Heart right ventricle (tissue), 16 donors: ENCODE measurements at regions not wholly inside any gene's neighbourhood (a gene's known extent, or its start where the extent isn't known, plus 50 kb on each side); places are given as distances from the start of the nearest gene placed in this dataset.

ENCODE experiments used
- ATAC-seq, 8 donors: fragments of 200-7000 bp; cut with Tn5 transposase; one replicate each; pipeline ENCODE4 v1.9.1; 2020; ENCODE audit warnings: mild to moderate bottlenecking in 8 of 8, moderate library complexity in 8 of 8, moderate number of reproducible peaks in 1 of 8
- DNase-seq, 2 donors: peaks; one replicate each; pipeline ENCODE4 v3.0.0-alpha.2; 2020
- H3K27ac ChIP-seq, 10 donors: fragments of 200-600 bp; sonication (generic) in 2 of 10; one replicate each; pipeline versions ENCODE4 v1.5.0 to v1.8.0; 2020 to 2022; ENCODE audit warnings: mild to moderate bottlenecking in 3 of 10
- H3K27me3 ChIP-seq, 7 donors: fragments of 200-600 bp; one replicate each; pipeline ENCODE4 v1.8.0; 2021 to 2022; ENCODE audit warnings: mild to moderate bottlenecking in 2 of 7
- H3K36me3 ChIP-seq, 9 donors: fragments of 200-600 bp; sonication (generic) in 1 of 9; one replicate each; pipeline versions ENCODE4 v1.5.0 to v1.8.0; 2020 to 2022; ENCODE audit warnings: mild to moderate bottlenecking in 2 of 9
- H3K4me1 ChIP-seq, 9 donors: fragments of 200-600 bp; sonication (generic) in 1 of 9; one replicate each; pipeline versions ENCODE4 v1.5.0 to v1.8.0; 2020 to 2022; ENCODE audit warnings: mild to moderate bottlenecking in 4 of 9
- H3K4me3 ChIP-seq, 10 donors: fragments of 200-600 bp; sonication (generic) in 2 of 10; one replicate each; pipeline versions ENCODE4 v1.5.0 to v1.8.0; 2020 to 2022; ENCODE audit warnings: mild to moderate bottlenecking in 7 of 10, moderate library complexity in 2 of 10
- H3K9me3 ChIP-seq, 11 donors: fragments of 200-600 bp in 10 of 11; sonication (generic) in 2 of 11; one replicate each; pipeline versions ENCODE4 v1.5.0 to v1.8.0; 2013 to 2022; ENCODE audit warnings: mild to moderate bottlenecking in 2 of 11, control low read depth in 1 of 11, moderate library complexity in 1 of 11
- CTCF ChIP-seq, 9 donors: fragments of 200-600 bp; sonication (generic) in 2 of 9; IDR thresholded peaks; one replicate each; pipeline versions ENCODE4 v1.5.0 to v1.8.0; 2021 to 2022; ENCODE audit warnings: antibody characterized with exemption in 9 of 9, mild to moderate bottlenecking in 5 of 9, moderate library complexity in 1 of 9
- WGBS, 2 donors: extraction: QIAGEN DNeasy Blood & Tissue Kit; methylation state at CpG; one replicate each; pipeline ENCODE4 v1.1.7; 2013; ENCODE audit warnings: inconsistent platforms in 1 of 2; 5-methylcytosine and 5-hydroxymethylcytosine counted together
- intact Hi-C, 10 donors: fragments of 100-400 bp; cut with DNase I; formaldehyde crosslinking; loops; one replicate each; pipeline versions ENCODE4 v1.11.1 to v1.14.2; 2022
- donor health status: Arrhythmogenic right ventricular cardiomyopathy.
- donor health status: ischemic (EF 13 %, LVEDD 7.1; RV severe dilation, severe dysfunction).
- donor health status: healthy with polysubstance abuse.
- donor health status: DM: no; HTN: yes; CAD: no.
- donor health status: DM: no; HTN: no; CAD: no.
- donor health status: ischemic (EF 25% LVEDD 6.9; RV normal size, moderate dysfunction).
- donor health status: ischemic (EF 25% LVEDD 5.7; RV mildly dilated, moderate dysfunction).
- donor health status: healthy.
- donor health status: DM: yes; HTN: yes; CAD: no.
- donor health status: Ischemic cardiomyopathy.
- donor health status: ischemic (EF 35%, LVEDD 5.7; RV mildly dilated, moderate dysfunction).
- donor health status: nonischemic (EF 11% LVEDD 7.7; RV severe dilation, severe dysfunction).
- donor health status: DM: yes; HTN: yes; CAD: no.
- donor health status: PGD.
- donor health status: ischemic (EF 29% LVEDD 5.4; RV normal size, mild dysfunction).
- donor health status: nonischemic (EF 23%, LVEDD 6.1; RV moderate dilation, normal function).

DNA sequence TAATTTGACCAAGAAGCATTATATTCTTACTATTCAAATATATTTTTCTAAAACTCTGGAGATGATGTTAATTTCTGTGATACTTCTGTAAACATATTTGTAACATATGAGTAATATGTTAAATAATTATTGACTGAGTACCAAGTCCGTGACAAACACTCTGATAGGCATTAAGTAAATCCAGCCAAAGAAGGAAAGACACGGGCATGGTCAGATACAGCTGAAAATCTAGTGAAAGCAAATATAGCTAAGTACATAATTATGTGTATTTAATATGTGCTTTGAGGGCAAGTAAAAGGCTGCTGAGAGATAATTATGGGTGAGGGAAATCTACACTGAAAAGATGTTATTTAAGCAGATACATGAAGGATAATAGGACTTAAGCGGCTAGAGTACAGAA, 1263.6 kb upstream of the ADGRL3 start:
- intact Hi-C loops = no loop called here

DNA sequence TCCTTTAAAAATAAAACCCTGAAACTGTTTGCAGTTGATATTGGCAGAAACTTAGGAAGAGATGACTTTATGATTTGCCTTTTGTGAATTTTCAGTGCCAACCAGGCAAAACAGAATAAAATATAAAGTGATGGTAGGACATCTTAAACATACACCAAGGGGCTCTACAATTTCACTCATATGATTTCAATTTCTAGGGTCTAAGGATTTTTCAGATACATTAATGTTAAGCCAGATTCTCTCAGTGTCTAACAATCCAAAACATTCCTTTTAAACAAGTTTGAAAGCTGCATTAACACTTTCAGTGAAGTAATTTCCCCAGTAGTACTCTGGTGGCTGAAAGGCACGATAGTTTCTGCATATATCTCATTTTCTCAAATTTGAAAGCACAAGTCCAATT, 1262.0 kb upstream of the ADGRL3 start:
- Histone ChIP-seq H3K27me3 (no peaks in the 10 kb centered on the region), H3K9me3 (peaks cover 0 to 4% (median 0%) of the 10 kb centered on the region in 11 donors), H3K27ac (no peak overlapping the region), H3K4me1 (no peaks in the 10 kb centered on the region), H3K4me3 (no peak overlapping the region), H3K36me3 (no peaks in the 10 kb centered on the region)
- DNase-seq (no peak), ATAC-seq (no peak)
- no peak for TF ChIP-seq CTCF (IDR thresholded peaks at IDR 0.05)
- intact Hi-C loops = no loop called here
- WGBS, 2 donors = 69 to 71% methylated on average over 1 of the region's 1 CpG

More for the DNA sequence above, 1263.6 kb upstream of the ADGRL3 start:
- Histone ChIP-seq H3K4me1 (no peaks in the 10 kb centered on the region), H3K9me3 (peaks cover 0 to 4% (median 0%) of the 10 kb centered on the region in 11 donors), H3K36me3 (no peaks in the 10 kb centered on the region), H3K27ac (no peak overlapping the region), H3K27me3 (no peaks in the 10 kb centered on the region), H3K4me3 (no peak overlapping the region)
- DNase-seq = no peak
- no peak for ATAC-seq
- WGBS, 2 donors = 78 to 86% methylated on average over 3 of the region's 3 CpGs
- TF ChIP-seq CTCF (IDR thresholded peaks at IDR 0.05) = no peak

DNA sequence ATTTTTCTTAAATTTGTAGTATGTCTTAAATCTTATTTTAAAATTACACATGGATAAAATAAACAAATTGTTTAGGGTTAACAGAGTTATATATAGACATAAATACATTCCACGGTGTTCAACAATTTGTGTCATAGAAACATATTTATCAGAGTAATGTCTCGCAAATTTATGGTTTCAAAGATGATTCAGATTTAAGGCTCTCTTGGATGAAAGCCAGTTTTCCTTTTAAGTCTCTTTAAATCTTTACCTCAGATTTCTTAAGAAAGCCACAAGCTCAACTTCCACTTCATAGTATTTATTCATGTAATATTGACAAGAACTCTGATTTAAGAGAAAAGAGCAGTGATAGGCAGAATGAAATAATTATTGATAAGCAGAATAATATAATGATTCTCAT, 1254.8 kb upstream of the ADGRL3 start:
- Histone ChIP-seq H3K27me3 (no peaks in the 10 kb centered on the region), H3K4me1 (no peaks in the 10 kb centered on the region), H3K27ac (no peak overlapping the region), H3K4me3 (no peak overlapping the region), H3K36me3 (no peaks in the 10 kb centered on the region), H3K9me3 (peaks cover 0 to 3% (median 0%) of the 10 kb centered on the region in 11 donors)
- TF ChIP-seq CTCF (IDR thresholded peaks at IDR 0.05) = no peak
- WGBS, 2 donors = 72 to 85% methylated on average over 2 of the region's 2 CpGs
- ATAC-seq = no peak
- intact Hi-C loops = no loop called here
- no peak for DNase-seq

DNA sequence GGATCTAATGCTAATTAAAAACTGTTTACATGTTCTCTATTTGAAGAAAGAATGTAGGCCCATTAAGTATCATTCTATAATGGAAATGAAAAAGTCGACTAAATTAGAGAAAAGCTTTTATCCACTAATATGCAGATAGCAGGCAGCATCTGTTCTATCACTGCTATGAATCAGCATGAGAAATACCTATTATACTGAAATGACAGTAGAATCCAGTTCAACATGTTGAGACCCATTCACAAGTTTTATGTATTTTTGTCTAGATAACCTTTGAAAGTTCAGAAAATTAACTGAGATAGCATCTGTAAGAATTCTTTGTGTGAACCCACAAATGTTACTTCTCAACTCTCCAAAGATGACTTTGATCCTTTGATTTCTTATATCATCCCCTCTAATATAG, 1254.4 kb upstream of the ADGRL3 start:
- Histone ChIP-seq H3K36me3 (no peaks in the 10 kb centered on the region), H3K4me1 (no peaks in the 10 kb centered on the region), H3K27ac (no peak overlapping the region), H3K4me3 (no peak overlapping the region), H3K27me3 (no peaks in the 10 kb centered on the region), H3K9me3 (peaks cover 0 to 3% (median 0%) of the 10 kb centered on the region in 11 donors)
- 67 to 74% methylated on average over 1 of the region's 1 CpG for WGBS, 2 donors
- intact Hi-C loops = no loop called here
- DNase-seq (no peak), ATAC-seq (no peak)
- no peak for TF ChIP-seq CTCF (IDR thresholded peaks at IDR 0.05)
